A673 (cell line): ENCODE measurements at regions not wholly inside any gene's neighbourhood (a gene's known extent, or its start where the extent isn't known, plus 50 kb on each side); places are given as distances from the start of the nearest gene placed in this dataset.
A peak's percentile ranks its signal among the peaks of the same experiment; 100 is the strongest.

Source experiments
- BruUV-seq: library from RNA; stranded (reverse); fragments of 400-500 nt; replicated peaks from 2 replicates; lab custom pipeline; 2021; lab: Mats Ljungman, UMichigan
- CTCF ChIA-PET: fragments of 300-600 bp; sonication (Branson Sonifier 250); formaldehyde crosslinking; loops from one replicate; lab custom pipeline; 2022; ENCODE audit warnings: antibody characterized with exemption; lab: Charles Lee
- POLR2A ChIA-PET: fragments of 300-600 bp; sonication (Branson Sonifier 250); formaldehyde crosslinking; loops from one replicate; lab custom pipeline; 2022; ENCODE audit warnings: antibody characterized with exemption; ENCODE audit not compliant: low non-redundant PET; lab: Charles Lee
- DNase-seq: peaks from one replicate; pipeline ENCODE4 v3.0.0-alpha.2; 2015; ENCODE audit warnings: low spot score
- H3K27ac ChIP-seq: fragments of 200-600 bp; sonication (generic); 2 replicates; pipeline ENCODE4 v1.5.1; 2016; ENCODE audit warnings: mixed run types, low read depth, mild to moderate bottlenecking, mixed read lengths, antibody characterized with exemption, low read length; ENCODE audit not compliant: poor library complexity, severe bottlenecking
- H3K27me3 ChIP-seq: fragments of 200-600 bp; sonication (generic); replicated peaks from 2 replicates; pipeline ENCODE4 v1.6.1; 2017; ENCODE audit warnings: mixed run types, low read depth, mild to moderate bottlenecking, mixed read lengths, antibody characterized with exemption, low read length; ENCODE audit not compliant: insufficient read depth, poor library complexity
- H3K36me3 ChIP-seq: fragments of 200-600 bp; sonication (generic); 2 replicates; pipeline ENCODE4 v1.6.1; 2016; ENCODE audit warnings: mixed run types, mild to moderate bottlenecking, mixed read lengths, antibody characterized with exemption, low read length; ENCODE audit not compliant: insufficient read depth, poor library complexity, severe bottlenecking
- H3K4me1 ChIP-seq: fragments of 200-600 bp; sonication (generic); 2 replicates; pipeline ENCODE4 v1.6.1; 2017; ENCODE audit warnings: mixed run types, mild to moderate bottlenecking, mixed read lengths, antibody characterized with exemption, low read length; ENCODE audit not compliant: insufficient read depth, poor library complexity, severe bottlenecking
- H3K4me3 ChIP-seq: fragments of 200-600 bp; sonication (generic); 2 replicates; pipeline ENCODE4 v1.5.1; 2016; ENCODE audit warnings: low read depth, mixed run types, mild to moderate bottlenecking, mixed read lengths, low read length; ENCODE audit not compliant: poor library complexity, severe bottlenecking
- H3K9me3 ChIP-seq: fragments of 200-600 bp; sonication (generic); 2 replicates; pipeline ENCODE4 v1.6.1; 2016; ENCODE audit warnings: mixed run types, low read depth, mild to moderate bottlenecking, mixed read lengths, antibody characterized with exemption, low read length; ENCODE audit not compliant: poor library complexity, severe bottlenecking
- CTCF ChIP-seq: fragments of 300-800, 200-600 bp; sonication (generic); conservative IDR thresholded peaks from 2 replicates; pipeline ENCODE4 v1.5.1; 2017; ENCODE audit warnings: low read depth, mild to moderate bottlenecking, antibody characterized with exemption, low read length, moderate library complexity, mixed read lengths
- EZH2 ChIP-seq: fragments of 200-600 bp; sonication (generic); IDR thresholded peaks from 2 replicates; pipeline ENCODE4 v1.6.1; 2017; ENCODE audit warnings: borderline replicate concordance, low read depth, mild to moderate bottlenecking, mixed read lengths, antibody characterized with exemption, low read length; ENCODE audit not compliant: poor library complexity, severe bottlenecking
- intact Hi-C: fragments of 100-400 bp; cut with micrococcal nuclease; formaldehyde crosslinking; loops from one replicate; pipeline ENCODE4 v1.10.0; 2022; ENCODE audit not compliant: unreplicated experiment

- no peak for TF ChIP-seq EZH2
- no peak for TF ChIP-seq CTCF
- Histone ChIP-seq H3K4me3 (no peak overlapping the region), H3K4me1 (peaks cover 38% of the 10 kb centered on the region), H3K27ac (no peak overlapping the region), H3K36me3 (no peaks in the 10 kb centered on the region), H3K9me3 (no peaks in the 10 kb centered on the region), H3K27me3 (no peaks in the 10 kb centered on the region)
- no TSS peak for BruUV-seq
- DNase-seq: peak; percentile 38
- ChIA-PET CTCF (no interaction called here), POLR2A (interaction anchor here (0.5 kb wide), 1 partner anchor 139 kb away, joined by 5 read pairs; no protein-coding TSS in a partner anchor)
- intact Hi-C loops: no loop called here
These were observed 80.1 kb upstream of the MAML3 start for GRCh38 chr4:140233791-140234696.

GRCh38 chr4:140229881-140230280 is 75.9 kb upstream of the MAML3 start:
- Histone ChIP-seq H3K27me3 (no peaks in the 10 kb centered on the region), H3K27ac (no peak overlapping the region), H3K4me1 (peaks cover 11% of the 10 kb centered on the region), H3K4me3 (no peak overlapping the region), H3K36me3 (no peaks in the 10 kb centered on the region), H3K9me3 (no peaks in the 10 kb centered on the region)
- ChIA-PET POLR2A (no interaction called here), CTCF (no interaction called here)
- BruUV-seq: no TSS peak
- intact Hi-C loops: no loop called here
- DNase-seq: no peak
- TF ChIP-seq CTCF: no peak

GRCh38 chr4:140227286-140227685 is 73.3 kb upstream of the MAML3 start:
- TF ChIP-seq CTCF (no peak), EZH2 (no peak)
- intact Hi-C loops: no loop called here
- H3K36me3 ChIP-seq: no peaks in the 10 kb centered on the region
- no peak overlapping the region for H3K4me3 ChIP-seq
- H3K27me3 ChIP-seq: no peaks in the 10 kb centered on the region
- H3K4me1 ChIP-seq: no peaks in the 10 kb centered on the region
- POLR2A ChIA-PET: no interaction called here
- no peak overlapping the region for H3K27ac ChIP-seq
- no peak for DNase-seq
- CTCF ChIA-PET: no interaction called here
- no peaks in the 10 kb centered on the region for H3K9me3 ChIP-seq
- no TSS peak for BruUV-seq
